ENCODE measurements at regions not wholly inside any gene's neighbourhood (a gene's known extent, or its start where the extent isn't known, plus 50 kb on each side); places are given as distances from the start of the nearest gene placed in this dataset.
A peak's percentile ranks its signal among the peaks of the same experiment; 100 is the strongest.

GRCh38 chr18:73150199-73150598 is 282.4 kb upstream of the NETO1 start:
- TF ChIP-seq ATF3 (IDR thresholded peaks at IDR 0.05), result no peak
- TF ChIP-seq REST (IDR thresholded peaks at IDR 0.05), result no peak
- TF ChIP-seq CTCF (IDR thresholded peaks at IDR 0.05; ENCODE audit: low read depth, low read length, missing input control), result peak; percentile 10
- no peak for TF ChIP-seq TAF1 (conservative IDR thresholded peaks at IDR 0.05)
- TF ChIP-seq MAX (IDR thresholded peaks at IDR 0.05), result no peak

All from liver (tissue), 3 donors.